H1 (cell line): ENCODE measurements at regions not wholly inside any gene's neighbourhood (a gene's known extent, or its start where the extent isn't known, plus 50 kb on each side); places are given as distances from the start of the nearest gene placed in this dataset.

Experiments used
- BACH1 ChIP-seq: IDR thresholded peaks from 2 replicates; pipeline ENCODE4 v1.6.1; 2012; ENCODE audit warnings: low read length, improper control_type of control experiment
- BRCA1 ChIP-seq: IDR thresholded peaks from 2 replicates; pipeline ENCODE4 v1.6.1; 2012; ENCODE audit warnings: low read depth, low read length, improper control_type of control experiment
- CTBP2 ChIP-seq: IDR thresholded peaks from 2 replicates; pipeline ENCODE4 v1.7.0; 2011; ENCODE audit warnings: borderline replicate concordance, mild to moderate bottlenecking, moderate library complexity, mixed read lengths, low read length; ENCODE audit not compliant: insufficient read depth, insufficient read length
- EZH2 ChIP-seq: fragments of 200-600 bp; sonication (generic); IDR thresholded peaks from 2 replicates; pipeline ENCODE4 v1.7.1; 2012; ENCODE audit warnings: low read depth, mild to moderate bottlenecking, moderate library complexity, low read length, inconsistent platforms; ENCODE audit not compliant: severe bottlenecking
- KDM4A ChIP-seq: IDR thresholded peaks from one replicate; pipeline ENCODE4 v1.7.1; 2012; ENCODE audit warnings: low read depth, mild to moderate bottlenecking, moderate library complexity, low read length, inconsistent platforms; ENCODE audit not compliant: severe bottlenecking
- NANOG ChIP-seq: IDR thresholded peaks from 2 replicates; pipeline ENCODE4 v1.6.1; 2011; ENCODE audit warnings: low read length, low read depth, mild to moderate bottlenecking, inconsistent platforms; ENCODE audit not compliant: insufficient read depth, poor library complexity, severe bottlenecking
- RXRA ChIP-seq: IDR thresholded peaks from 2 replicates; pipeline ENCODE4 v1.6.1; 2011; ENCODE audit warnings: low read depth, mild to moderate bottlenecking, low read length, moderate library complexity; ENCODE audit not compliant: insufficient read depth
- SP4 ChIP-seq: IDR thresholded peaks from 2 replicates; pipeline ENCODE4 v1.6.1; 2012; ENCODE audit warnings: low read length, inconsistent platforms
- TF ChIP-seq, protein P1 (sequence below): fragments of 300-600 bp; sonication (generic); IDR thresholded peaks from 2 replicates; pipeline ENCODE4 v1.7.1; 2012; ENCODE audit warnings: low read length, moderate library complexity, mild to moderate bottlenecking, inconsistent platforms; ENCODE audit not compliant: insufficient replicate concordance

DNA sequence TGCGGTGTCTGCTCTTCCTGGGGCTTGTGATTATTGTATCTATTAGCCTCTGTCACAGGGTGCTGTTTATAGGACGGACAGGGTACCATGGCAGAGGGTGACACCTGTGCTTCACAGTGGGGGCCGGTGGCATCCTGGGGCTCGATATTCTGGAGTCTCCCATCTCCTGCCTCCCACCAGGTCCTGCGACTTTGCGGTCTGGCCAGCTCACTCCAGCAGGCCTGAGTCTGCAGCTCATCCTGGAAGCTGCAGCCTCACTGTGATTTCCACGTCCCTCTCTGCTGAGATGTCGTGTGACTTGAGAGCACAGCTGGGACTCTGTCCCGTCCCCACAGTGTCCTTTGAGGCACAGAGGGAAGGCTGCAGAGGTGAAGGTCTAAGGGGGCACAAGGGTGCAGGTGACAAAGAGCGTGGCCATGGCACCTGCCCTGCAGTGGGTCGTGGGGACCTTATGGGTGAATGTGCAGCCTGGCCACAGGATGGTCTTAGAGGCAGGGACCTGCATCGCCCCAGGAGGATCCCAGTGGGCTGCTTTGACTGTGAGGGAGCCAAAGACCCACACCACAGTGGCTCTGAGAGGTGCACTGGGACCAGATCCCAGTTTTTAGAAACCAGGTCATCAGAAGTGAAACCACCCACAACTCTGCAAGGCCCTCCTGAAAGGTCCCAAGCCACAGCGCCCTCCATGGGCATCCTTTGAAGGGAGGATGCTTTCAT lies 172.8 kb downstream of the KLF13 start (continued):
- TF ChIP-seq, protein P1, sequence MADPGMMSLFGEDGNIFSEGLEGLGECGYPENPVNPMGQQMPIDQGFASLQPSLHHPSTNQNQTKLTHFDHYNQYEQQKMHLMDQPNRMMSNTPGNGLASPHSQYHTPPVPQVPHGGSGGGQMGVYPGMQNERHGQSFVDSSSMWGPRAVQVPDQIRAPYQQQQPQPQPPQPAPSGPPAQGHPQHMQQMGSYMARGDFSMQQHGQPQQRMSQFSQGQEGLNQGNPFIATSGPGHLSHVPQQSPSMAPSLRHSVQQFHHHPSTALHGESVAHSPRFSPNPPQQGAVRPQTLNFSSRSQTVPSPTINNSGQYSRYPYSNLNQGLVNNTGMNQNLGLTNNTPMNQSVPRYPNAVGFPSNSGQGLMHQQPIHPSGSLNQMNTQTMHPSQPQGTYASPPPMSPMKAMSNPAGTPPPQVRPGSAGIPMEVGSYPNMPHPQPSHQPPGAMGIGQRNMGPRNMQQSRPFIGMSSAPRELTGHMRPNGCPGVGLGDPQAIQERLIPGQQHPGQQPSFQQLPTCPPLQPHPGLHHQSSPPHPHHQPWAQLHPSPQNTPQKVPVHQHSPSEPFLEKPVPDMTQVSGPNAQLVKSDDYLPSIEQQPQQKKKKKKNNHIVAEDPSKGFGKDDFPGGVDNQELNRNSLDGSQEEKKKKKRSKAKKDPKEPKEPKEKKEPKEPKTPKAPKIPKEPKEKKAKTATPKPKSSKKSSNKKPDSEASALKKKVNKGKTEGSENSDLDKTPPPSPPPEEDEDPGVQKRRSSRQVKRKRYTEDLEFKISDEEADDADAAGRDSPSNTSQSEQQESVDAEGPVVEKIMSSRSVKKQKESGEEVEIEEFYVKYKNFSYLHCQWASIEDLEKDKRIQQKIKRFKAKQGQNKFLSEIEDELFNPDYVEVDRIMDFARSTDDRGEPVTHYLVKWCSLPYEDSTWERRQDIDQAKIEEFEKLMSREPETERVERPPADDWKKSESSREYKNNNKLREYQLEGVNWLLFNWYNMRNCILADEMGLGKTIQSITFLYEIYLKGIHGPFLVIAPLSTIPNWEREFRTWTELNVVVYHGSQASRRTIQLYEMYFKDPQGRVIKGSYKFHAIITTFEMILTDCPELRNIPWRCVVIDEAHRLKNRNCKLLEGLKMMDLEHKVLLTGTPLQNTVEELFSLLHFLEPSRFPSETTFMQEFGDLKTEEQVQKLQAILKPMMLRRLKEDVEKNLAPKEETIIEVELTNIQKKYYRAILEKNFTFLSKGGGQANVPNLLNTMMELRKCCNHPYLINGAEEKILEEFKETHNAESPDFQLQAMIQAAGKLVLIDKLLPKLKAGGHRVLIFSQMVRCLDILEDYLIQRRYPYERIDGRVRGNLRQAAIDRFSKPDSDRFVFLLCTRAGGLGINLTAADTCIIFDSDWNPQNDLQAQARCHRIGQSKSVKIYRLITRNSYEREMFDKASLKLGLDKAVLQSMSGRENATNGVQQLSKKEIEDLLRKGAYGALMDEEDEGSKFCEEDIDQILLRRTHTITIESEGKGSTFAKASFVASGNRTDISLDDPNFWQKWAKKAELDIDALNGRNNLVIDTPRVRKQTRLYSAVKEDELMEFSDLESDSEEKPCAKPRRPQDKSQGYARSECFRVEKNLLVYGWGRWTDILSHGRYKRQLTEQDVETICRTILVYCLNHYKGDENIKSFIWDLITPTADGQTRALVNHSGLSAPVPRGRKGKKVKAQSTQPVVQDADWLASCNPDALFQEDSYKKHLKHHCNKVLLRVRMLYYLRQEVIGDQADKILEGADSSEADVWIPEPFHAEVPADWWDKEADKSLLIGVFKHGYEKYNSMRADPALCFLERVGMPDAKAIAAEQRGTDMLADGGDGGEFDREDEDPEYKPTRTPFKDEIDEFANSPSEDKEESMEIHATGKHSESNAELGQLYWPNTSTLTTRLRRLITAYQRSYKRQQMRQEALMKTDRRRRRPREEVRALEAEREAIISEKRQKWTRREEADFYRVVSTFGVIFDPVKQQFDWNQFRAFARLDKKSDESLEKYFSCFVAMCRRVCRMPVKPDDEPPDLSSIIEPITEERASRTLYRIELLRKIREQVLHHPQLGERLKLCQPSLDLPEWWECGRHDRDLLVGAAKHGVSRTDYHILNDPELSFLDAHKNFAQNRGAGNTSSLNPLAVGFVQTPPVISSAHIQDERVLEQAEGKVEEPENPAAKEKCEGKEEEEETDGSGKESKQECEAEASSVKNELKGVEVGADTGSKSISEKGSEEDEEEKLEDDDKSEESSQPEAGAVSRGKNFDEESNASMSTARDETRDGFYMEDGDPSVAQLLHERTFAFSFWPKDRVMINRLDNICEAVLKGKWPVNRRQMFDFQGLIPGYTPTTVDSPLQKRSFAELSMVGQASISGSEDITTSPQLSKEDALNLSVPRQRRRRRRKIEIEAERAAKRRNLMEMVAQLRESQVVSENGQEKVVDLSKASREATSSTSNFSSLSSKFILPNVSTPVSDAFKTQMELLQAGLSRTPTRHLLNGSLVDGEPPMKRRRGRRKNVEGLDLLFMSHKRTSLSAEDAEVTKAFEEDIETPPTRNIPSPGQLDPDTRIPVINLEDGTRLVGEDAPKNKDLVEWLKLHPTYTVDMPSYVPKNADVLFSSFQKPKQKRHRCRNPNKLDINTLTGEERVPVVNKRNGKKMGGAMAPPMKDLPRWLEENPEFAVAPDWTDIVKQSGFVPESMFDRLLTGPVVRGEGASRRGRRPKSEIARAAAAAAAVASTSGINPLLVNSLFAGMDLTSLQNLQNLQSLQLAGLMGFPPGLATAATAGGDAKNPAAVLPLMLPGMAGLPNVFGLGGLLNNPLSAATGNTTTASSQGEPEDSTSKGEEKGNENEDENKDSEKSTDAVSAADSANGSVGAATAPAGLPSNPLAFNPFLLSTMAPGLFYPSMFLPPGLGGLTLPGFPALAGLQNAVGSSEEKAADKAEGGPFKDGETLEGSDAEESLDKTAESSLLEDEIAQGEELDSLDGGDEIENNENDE = no peak
- TF ChIP-seq BRCA1 (no peak), KDM4A (no peak), EZH2 (no peak), NANOG (no peak), BACH1 (no peak), CTBP2 (no peak), RXRA (no peak), SP4 (no peak)
